ENCODE measurements at regions not wholly inside any gene's neighbourhood (a gene's known extent, or its start where the extent isn't known, plus 50 kb on each side); places are given as distances from the start of the nearest gene placed in this dataset.

DNA sequence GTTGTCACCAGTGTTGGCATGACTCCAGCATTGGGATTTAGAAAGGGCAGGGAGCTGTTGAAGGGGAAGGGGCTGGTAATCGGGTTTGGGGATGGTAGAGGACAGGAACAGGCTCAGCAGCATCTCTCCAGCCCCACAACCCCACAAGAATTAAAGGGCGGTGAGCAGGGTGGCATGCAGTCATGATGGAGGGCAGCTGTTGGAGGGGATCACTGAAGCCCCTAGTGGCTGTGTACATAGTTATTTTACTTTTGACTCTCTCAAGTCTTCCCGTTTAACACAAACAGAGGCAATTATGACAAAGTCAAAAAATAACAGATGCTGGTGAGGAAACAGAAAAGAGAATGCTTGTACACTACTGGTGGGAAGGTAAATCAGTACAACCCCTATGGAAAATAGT, 213.8 kb downstream of the URB2 start:
- intact Hi-C loops (cut with micrococcal nuclease), result loop anchor here (10.0 kb wide), 1 partner anchor 175 kb away; no protein-coding TSS in a partner anchor
- Mint-ChIP-seq H3K4me1 (ENCODE audit: low read depth) (no peaks in the 10 kb centered on the region), H3K4me3 (ENCODE audit: low read depth) (no peak overlapping the region), H3K27ac (no peak overlapping the region), H3K27me3 (ENCODE audit: low read depth) (peaks cover 17% of the 10 kb centered on the region), H3K36me3 (ENCODE audit: low read depth) (no peaks in the 10 kb centered on the region), H3K9me3 (no peaks in the 10 kb centered on the region)
- DNase-seq (ENCODE audit: low spot score), result no peak

- intact Hi-C loops (cut with micrococcal nuclease), result loop anchor here (10.0 kb wide), 1 partner anchor 176 kb away; no protein-coding TSS in a partner anchor
- peaks cover 24% of the 10 kb centered on the region for H3K27me3 Mint-ChIP-seq (ENCODE audit: low read depth)
- no peak overlapping the region for H3K27ac Mint-ChIP-seq
- H3K4me3 Mint-ChIP-seq (ENCODE audit: low read depth), result no peak overlapping the region
- H3K9me3 Mint-ChIP-seq, result no peaks in the 10 kb centered on the region
- no peaks in the 10 kb centered on the region for H3K4me1 Mint-ChIP-seq (ENCODE audit: low read depth)
- H3K36me3 Mint-ChIP-seq (ENCODE audit: low read depth), result no peaks in the 10 kb centered on the region
- no peak for DNase-seq (ENCODE audit: low spot score)
These were observed 215.2 kb downstream of the URB2 start for GRCh38 chr1:229841230-229841629.

- H3K27ac Mint-ChIP-seq, result no peak overlapping the region
- H3K27me3 Mint-ChIP-seq (ENCODE audit: low read depth), result peaks cover 21% of the 10 kb centered on the region
These were observed 216.5 kb downstream of the URB2 start for GRCh38 chr1:229842302-229843255.

GRCh38 chr1:229843627-229844238, 217.7 kb downstream of the URB2 start:
- H3K27me3 Mint-ChIP-seq (ENCODE audit: low read depth), result peaks cover 20% of the 10 kb centered on the region
- intact Hi-C loops (cut with micrococcal nuclease), result loop anchor here (10.0 kb wide), 1 partner anchor 179 kb away; no protein-coding TSS in a partner anchor
- no peak for DNase-seq (ENCODE audit: low spot score)
- no peaks in the 10 kb centered on the region for H3K4me1 Mint-ChIP-seq (ENCODE audit: low read depth)
- no peak overlapping the region for H3K27ac Mint-ChIP-seq
- H3K36me3 Mint-ChIP-seq (ENCODE audit: low read depth), result no peaks in the 10 kb centered on the region
- no peaks in the 10 kb centered on the region for H3K9me3 Mint-ChIP-seq
- no peak overlapping the region for H3K4me3 Mint-ChIP-seq (ENCODE audit: low read depth)

More at GRCh38 chr1:229842302-229843255, 216.5 kb downstream of the URB2 start:
- no peak overlapping the region for H3K4me3 Mint-ChIP-seq (ENCODE audit: low read depth)
- H3K4me1 Mint-ChIP-seq (ENCODE audit: low read depth), result no peaks in the 10 kb centered on the region
- H3K9me3 Mint-ChIP-seq, result no peaks in the 10 kb centered on the region
- intact Hi-C loops (cut with micrococcal nuclease), result loop anchor here (10.0 kb wide), 1 partner anchor 178 kb away; no protein-coding TSS in a partner anchor
- DNase-seq (ENCODE audit: low spot score), result no peak
- no peaks in the 10 kb centered on the region for H3K36me3 Mint-ChIP-seq (ENCODE audit: low read depth)

DNA sequence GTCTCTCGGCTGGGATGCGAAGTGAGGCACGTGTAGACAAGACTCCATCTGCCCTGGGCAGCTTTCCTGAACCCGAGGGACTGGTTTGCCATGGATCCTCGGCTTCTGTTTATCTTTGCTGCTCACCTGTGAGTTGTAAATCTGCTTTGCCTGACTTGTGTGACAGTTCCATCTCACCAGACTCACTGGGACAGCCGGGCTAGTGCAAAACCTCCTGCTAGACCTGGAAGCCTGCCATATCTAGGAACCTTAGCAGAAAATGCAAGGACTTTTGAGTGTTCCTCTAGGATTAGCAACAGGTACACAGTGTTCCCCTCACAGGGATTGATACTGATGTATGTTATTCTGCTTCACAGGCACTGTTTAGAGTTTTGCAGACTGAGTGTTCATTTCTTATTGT, 218.6 kb downstream of the URB2 start:
- Mint-ChIP-seq H3K4me1 (ENCODE audit: low read depth) (no peaks in the 10 kb centered on the region), H3K36me3 (ENCODE audit: low read depth) (no peaks in the 10 kb centered on the region), H3K9me3 (no peaks in the 10 kb centered on the region), H3K27ac (no peak overlapping the region), H3K4me3 (ENCODE audit: low read depth) (no peak overlapping the region), H3K27me3 (ENCODE audit: low read depth) (peaks cover 15% of the 10 kb centered on the region)
- intact Hi-C loops (cut with micrococcal nuclease), result loop anchor here (10.0 kb wide), 1 partner anchor 180 kb away; no protein-coding TSS in a partner anchor
- no peak for DNase-seq (ENCODE audit: low spot score)

DNA sequence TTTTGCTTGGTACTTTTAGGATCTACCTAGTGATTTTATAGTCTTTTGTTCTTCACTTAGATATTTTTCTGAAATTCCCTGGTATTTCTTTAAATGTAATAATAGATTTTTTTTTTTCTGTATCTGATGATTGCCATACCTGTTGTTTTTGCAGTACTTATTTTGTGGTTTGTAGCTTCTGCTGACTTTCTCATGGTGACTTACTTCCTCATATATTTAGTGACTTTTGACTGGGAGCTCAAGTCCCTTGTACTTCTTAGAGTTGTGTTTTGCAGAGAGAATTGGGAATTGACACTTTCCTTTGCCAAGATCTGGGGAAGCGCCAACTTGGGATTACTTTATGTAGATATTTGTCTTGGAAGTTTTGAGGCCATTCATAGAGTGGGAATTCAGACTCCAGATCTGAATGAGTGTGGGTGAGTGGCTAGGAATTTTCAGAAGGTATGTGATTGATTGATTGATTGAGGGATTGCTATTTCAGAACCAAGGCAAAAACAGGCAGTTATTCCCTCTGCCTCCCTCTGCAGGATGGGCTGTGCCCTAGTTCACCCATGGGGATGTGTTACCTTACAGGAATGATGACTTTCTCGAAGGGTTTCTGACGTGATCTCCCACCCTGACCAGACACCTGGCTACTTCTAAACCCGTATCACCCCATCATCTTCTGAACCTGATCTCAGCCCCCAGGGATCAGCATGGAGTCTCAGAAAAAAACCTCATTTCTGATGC, 219.5 kb downstream of the URB2 start:
- H3K4me3 Mint-ChIP-seq (ENCODE audit: low read depth), result no peak overlapping the region
- no peaks in the 10 kb centered on the region for H3K36me3 Mint-ChIP-seq (ENCODE audit: low read depth)
- peaks cover 12% of the 10 kb centered on the region for H3K27me3 Mint-ChIP-seq (ENCODE audit: low read depth)
- H3K9me3 Mint-ChIP-seq, result no peaks in the 10 kb centered on the region
- no peaks in the 10 kb centered on the region for H3K4me1 Mint-ChIP-seq (ENCODE audit: low read depth)
- intact Hi-C loops (cut with micrococcal nuclease), result loop anchor here (10.0 kb wide), 1 partner anchor 181 kb away; no protein-coding TSS in a partner anchor
- no peak for DNase-seq (ENCODE audit: low spot score)
- H3K27ac Mint-ChIP-seq, result no peak overlapping the region

DNA sequence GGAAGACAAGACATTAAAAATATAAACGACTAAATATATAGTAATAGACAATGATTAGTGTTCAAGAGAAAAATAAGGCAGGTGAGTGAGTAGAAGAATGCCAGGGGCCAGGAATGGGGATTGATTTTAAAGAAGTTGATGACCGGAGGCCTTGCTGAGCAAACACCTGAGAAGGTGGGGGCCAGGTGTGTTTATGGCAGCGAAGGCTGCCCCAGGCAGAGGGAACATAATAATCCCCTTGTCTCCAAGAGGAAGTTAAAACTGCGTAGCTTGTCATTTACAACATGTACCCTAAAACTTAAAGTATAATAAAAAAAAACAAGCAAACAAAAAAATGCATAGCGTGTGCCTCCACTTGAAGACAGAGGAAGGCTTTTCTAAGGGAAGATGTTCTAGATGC, 220.3 kb downstream of the URB2 start:
- Mint-ChIP-seq H3K4me1 (ENCODE audit: low read depth) (no peaks in the 10 kb centered on the region), H3K9me3 (no peaks in the 10 kb centered on the region), H3K36me3 (ENCODE audit: low read depth) (no peaks in the 10 kb centered on the region), H3K4me3 (ENCODE audit: low read depth) (no peak overlapping the region), H3K27ac (no peak overlapping the region), H3K27me3 (ENCODE audit: low read depth) (peaks cover 12% of the 10 kb centered on the region)
- DNase-seq (ENCODE audit: low spot score), result no peak
- intact Hi-C loops (cut with micrococcal nuclease), result loop anchor here (10.0 kb wide), 1 partner anchor 182 kb away; no protein-coding TSS in a partner anchor

DNA sequence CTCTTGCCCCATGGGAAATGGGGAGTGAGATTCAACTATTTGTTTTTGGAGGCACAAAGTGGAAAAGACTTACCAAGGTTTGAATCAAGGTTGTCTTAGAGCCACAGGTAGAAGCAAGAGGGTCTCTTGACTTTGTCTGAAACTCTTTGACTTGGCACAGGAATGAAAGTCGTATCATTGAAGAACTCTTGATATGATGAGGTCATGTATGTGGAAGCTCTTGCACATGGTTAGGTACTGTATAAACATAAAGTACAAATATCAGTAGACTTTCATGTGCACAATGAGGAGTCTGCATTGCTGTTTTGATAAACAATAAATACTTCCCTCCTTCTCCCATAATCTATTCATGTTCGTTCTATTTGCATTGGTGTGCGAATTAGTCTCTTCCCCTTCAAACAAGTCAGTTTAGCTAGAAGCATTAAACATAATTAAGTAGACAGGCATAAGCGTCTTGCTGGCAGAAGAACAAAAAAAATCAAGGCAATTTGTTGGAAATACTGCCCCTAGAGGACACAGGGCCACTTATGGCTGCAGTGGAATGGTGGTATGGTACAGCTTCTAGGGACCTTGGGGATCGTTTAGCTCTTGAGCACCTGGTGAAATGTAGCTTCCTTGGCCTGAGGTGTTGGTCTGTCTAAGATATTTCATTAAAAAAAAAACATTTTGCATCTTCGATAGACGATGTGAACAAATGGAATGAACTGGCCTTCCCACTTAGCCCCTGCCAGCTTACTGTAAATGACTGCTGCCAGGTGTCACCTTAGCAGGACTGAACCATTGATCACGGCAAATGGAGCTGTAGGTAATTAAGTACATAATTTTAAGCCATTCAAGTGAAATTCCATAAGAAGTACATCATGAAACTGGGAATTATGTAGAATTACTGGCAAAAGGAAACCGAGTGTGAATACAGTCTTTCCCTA, 218.0 kb upstream of the GALNT2 start:
- Mint-ChIP-seq H3K4me3 (ENCODE audit: low read depth) (no peak overlapping the region), H3K27ac (no peak overlapping the region), H3K4me1 (ENCODE audit: low read depth) (no peaks in the 10 kb centered on the region), H3K36me3 (ENCODE audit: low read depth) (no peaks in the 10 kb centered on the region), H3K9me3 (no peaks in the 10 kb centered on the region), H3K27me3 (ENCODE audit: low read depth) (peaks cover 12% of the 10 kb centered on the region)
- DNase-seq (ENCODE audit: low spot score), result no peak
- intact Hi-C loops (cut with micrococcal nuclease), result loop anchor here (10.0 kb wide), 1 partner anchor 184 kb away; no protein-coding TSS in a partner anchor

GRCh38 chr1:229851511-229851910, 215.5 kb upstream of the GALNT2 start:
- H3K9me3 Mint-ChIP-seq, result no peaks in the 10 kb centered on the region
- no peak for DNase-seq (ENCODE audit: low spot score)
- no peak overlapping the region for H3K27ac Mint-ChIP-seq
- H3K4me1 Mint-ChIP-seq (ENCODE audit: low read depth), result peaks cover 1% of the 10 kb centered on the region
- H3K36me3 Mint-ChIP-seq (ENCODE audit: low read depth), result no peaks in the 10 kb centered on the region
- H3K4me3 Mint-ChIP-seq (ENCODE audit: low read depth), result no peak overlapping the region
- intact Hi-C loops (cut with micrococcal nuclease), result no loop called here
- H3K27me3 Mint-ChIP-seq (ENCODE audit: low read depth), result peaks cover 6% of the 10 kb centered on the region

DNA sequence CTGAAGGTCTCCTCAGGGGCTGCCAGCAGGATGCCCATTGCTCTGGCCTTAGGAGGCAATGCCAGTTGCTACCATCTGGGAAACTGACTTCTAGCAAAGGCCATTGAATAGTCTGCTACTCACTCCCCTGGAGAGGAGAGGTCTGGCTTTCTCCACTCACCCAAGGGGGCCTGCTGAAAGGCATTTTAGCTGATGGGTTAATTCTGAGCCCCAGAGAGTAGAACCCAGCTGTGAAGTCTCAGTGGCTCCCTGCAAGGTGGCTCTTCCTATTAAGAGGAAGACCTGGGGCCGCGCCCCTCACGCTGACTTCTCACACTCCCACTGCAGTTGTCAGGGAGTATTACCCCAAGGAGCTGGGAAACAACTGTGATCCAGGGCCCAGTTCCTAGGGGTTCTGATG, 213.3 kb upstream of the GALNT2 start:
- Mint-ChIP-seq H3K4me1 (ENCODE audit: low read depth) (peaks cover 1% of the 10 kb centered on the region), H3K27ac (no peak overlapping the region), H3K27me3 (ENCODE audit: low read depth) (peaks cover 6% of the 10 kb centered on the region), H3K9me3 (no peaks in the 10 kb centered on the region), H3K4me3 (ENCODE audit: low read depth) (no peak overlapping the region), H3K36me3 (ENCODE audit: low read depth) (no peaks in the 10 kb centered on the region)
- intact Hi-C loops (cut with micrococcal nuclease), result no loop called here
- no peak for DNase-seq (ENCODE audit: low spot score)

DNA sequence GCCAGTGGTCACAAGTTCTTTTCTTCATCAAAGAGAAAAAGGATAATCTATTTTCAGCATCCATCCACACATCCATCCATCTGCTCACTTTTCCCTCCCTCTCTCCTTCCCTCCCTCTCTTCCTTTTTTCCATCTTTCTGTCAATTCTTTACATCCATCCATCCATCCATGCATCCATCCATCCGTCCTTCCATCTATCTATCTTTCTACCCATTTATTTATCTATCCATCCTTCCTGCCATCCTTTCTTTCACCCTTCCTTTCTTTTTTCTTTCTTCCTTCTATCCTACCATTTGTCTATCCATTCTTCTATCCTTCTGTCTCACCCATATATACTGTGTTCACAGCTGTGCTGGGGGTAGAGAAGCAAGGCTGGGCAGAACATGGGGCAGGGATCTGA, 212.4 kb upstream of the GALNT2 start:
- no peaks in the 10 kb centered on the region for H3K36me3 Mint-ChIP-seq (ENCODE audit: low read depth)
- H3K4me3 Mint-ChIP-seq (ENCODE audit: low read depth), result no peak overlapping the region
- intact Hi-C loops (cut with micrococcal nuclease), result no loop called here
- peaks cover 6% of the 10 kb centered on the region for H3K27me3 Mint-ChIP-seq (ENCODE audit: low read depth)
- peaks cover 1% of the 10 kb centered on the region for H3K4me1 Mint-ChIP-seq (ENCODE audit: low read depth)
- no peak overlapping the region for H3K27ac Mint-ChIP-seq
- no peak for DNase-seq (ENCODE audit: low spot score)
- no peaks in the 10 kb centered on the region for H3K9me3 Mint-ChIP-seq
